HG02642 (cell line): ENCODE measurements at regions not wholly inside any gene's neighbourhood (a gene's known extent, or its start where the extent isn't known, plus 50 kb on each side); places are given as distances from the start of the nearest gene placed in this dataset.

ENCODE experiments used
- ATAC-seq: cut with Tn5 transposase; IDR thresholded peaks from one replicate; pipeline ENCODE4 v1.9.1; 2021; ENCODE audit warnings: mild to moderate bottlenecking; ENCODE audit not compliant: unreplicated experiment, poor library complexity

DNA sequence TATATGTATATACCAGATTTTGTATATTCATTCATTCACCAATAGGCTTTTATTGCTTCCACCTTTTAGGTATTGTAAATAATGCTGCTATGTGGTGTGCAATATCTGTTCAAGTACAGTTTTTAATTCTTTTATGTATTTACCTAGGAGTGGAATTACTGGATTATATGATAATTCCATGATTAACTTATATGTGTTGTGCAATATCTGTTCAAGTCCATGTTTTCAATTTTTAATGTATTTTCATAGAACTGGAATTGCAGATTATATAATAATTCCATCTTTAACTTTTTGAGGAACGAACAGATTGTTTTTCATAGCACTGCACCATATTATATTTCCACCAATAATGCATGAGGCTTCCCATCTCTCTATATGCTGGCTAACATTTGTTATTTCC, 50.6 kb upstream of the L3MBTL4 start:
- no peak for ATAC-seq

DNA sequence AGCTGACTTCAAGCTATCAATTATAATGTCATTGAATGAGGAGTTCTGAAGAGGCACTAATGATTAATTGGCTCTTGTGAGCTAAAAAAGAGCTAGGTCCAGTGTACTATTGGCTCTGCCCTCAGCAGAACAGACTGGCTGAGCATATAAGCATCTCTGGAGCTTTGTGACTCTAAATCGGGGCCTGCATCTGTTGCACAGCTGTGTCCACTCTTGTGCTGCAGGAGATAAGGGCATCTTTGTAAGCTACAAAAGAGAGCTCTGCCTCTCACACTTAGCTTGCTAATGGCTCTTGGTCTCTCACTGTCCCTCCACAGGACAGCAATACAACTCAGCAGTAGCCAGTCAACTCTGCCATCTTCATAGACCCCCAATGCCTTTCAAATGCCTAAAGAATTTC, 61.5 kb upstream of the L3MBTL4 start:
- no peak for ATAC-seq

DNA sequence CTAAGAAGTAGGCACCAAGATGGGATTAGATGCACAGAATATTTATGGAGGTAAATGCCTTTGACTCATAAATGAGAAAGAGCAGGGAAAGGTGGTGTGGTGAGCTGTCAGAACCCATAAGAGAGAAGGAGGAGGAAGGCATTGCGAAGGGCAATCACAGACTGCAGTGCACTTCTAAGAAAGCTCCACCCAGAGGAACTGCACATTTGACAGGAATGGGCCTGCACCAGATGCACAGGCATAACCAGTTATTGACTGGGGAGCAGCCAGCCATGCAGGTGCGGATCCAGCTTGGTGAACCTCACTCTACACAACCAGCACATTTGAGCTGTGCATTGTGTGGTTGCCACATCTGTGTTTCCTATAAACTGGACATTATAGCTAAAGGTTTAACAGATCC, 62.2 kb upstream of the L3MBTL4 start:
- ATAC-seq, result no peak

DNA sequence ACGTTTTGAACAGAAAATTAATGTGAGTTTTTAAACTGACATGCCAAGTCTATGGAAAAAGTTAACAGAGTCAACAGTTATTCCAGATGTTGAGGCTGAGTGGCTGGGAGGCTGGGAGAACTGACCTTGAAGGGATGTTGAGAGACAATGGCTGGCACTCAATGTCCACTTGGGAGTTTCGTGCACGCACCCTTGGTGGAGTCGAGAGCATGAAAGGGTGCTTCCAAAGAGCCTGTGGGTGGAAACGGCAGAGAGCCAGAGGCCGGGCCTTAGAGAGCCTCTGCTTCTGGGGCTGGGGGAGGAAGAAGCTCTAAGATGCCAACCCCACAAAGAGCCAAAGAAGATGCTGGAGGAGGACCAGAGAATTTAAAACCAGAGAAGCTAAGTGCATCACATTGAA, 63.4 kb upstream of the L3MBTL4 start:
- no peak for ATAC-seq

DNA sequence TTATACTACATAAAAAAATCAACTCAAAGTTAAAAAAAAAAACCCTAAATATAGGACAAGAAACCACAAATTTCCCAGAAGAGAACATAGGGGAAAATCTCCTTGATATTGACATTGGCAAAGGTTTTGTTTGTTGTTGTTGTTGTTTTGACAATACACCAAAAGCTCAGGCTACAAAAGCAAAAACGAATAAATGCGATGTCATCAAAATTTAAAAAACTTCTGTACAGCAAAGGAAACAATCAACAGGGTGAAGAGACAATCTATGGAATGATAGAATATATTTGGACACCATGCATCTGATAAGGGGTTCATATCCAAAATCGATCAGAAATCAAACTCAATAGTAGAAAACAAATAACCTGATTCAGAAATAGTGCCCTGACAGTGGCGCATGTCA, 65.0 kb upstream of the L3MBTL4 start:
- no peak for ATAC-seq

DNA sequence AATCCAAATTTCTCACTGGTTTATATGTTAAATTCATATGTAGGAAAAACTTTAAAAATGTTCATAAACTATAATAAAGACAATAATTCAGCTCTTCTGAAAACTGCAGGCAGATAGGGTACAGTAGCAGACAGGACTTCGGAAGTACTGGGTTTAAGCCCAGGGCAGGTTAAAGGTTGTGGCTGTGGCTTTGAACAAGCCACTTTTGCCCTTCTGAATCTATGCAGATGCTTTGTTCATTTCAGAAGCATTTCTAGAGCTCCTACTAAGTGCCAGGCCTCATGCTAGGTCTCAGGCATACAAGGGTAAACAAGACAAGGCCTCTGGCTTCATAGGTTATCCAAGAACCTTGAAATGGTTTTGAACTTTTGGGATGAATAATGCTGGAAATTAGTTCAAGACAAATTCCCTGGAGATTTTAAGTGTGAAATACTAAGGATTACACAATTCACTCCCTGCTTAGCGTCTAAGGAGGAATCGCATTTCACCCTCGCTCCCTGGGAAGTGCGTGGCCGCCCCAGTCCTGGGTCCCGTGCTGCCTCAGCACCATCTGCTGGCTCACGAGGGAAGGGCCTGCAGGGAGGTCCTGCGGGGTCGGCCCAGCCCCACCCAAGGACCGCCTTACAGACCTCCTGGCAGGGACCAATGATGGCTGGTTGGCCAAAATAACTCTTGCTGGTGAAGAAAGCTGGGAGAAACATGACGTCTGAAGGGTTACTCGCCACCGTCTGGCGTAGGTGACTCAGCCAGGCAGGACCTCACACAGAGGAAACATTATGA, 67.7 kb upstream of the L3MBTL4 start:
- ATAC-seq, result peak; percentile 81

DNA sequence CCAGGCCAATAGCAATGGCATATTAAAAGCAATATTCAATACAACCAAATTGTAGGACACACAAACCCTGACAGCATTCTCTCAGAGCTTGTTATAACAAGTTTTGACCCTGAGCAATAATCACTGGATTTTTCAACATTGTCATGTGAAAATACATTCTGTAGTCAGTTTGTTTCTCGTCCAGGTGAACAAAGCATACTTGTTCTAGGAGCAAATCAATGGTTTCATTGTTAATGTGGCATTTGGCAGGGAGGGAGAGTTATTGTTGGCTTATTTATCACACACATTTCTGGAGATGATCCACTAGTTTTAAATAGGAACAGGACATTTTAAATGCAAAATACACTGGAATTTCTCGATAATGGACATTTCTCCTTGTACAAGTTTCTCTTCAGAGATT, 69.9 kb upstream of the L3MBTL4 start:
- no peak for ATAC-seq

DNA sequence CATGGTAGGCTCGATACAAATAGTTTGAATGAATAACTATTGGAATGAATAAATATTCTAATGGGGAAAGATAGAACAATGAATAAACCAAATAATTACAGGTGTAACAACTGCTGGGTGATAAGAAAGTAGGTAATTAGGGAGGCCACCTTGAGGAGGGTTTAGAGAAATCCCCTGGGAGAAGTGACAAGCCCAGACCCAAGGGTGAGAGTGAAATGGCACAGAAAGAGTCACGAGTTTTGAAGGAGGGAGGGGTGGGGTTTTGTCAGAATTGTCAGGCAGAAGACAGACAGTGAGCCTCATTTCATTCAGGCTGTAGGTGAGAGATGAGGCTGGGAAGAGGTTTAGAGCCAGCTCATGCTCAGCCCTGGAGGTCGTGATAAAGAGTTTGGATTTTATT, 71.6 kb upstream of the L3MBTL4 start:
- ATAC-seq, result no peak

DNA sequence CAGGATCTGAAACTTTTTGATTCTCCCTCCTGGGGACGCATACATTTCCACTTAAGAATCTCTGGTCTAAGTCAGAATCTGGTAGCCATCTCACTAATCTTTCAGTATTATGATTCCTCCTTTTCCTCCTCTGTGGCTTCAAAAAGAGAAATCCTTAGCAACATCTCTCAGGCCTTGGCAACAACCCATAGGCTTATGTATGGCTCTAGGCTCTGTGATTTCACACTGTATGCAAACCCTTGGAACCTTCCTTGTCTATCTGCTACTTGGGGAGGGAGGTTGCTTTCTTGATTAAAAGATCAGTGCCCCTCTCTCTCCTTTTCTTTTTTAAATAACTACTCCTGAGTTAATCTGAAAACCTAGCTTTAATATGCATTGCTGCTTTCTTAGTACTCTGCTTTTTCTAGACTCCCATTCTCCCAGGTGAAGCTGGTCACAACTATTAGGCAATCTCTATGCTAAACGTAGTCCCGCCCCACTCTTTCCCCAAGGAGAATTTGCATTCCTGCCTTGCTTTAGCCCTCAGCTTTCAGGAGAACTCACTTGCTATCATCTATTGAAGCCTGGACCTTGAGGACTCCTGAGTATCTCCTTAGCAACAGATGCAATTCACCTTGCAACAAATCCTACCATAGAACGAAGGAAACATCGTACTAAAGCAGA, 72.2 kb upstream of the L3MBTL4 start:
- no peak for ATAC-seq

DNA sequence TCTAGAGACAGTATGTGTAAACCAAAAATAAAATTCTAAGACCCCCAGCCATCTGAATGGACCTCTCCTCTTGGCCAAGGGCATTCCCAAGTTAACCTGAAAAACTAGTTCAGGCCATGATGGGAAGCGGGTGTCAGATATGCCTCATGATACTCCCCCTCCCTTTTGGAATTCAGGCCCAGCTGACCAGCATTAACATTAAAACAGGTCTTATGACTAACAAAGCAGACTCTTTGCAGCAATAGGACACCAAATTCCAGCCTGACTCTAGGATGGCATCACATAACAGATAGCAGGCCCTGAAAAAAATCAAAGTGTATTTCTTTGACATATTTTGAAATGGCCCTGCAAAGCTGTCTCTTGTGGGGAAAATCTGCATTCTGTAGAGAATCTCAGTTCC, 73.3 kb upstream of the L3MBTL4 start:
- ATAC-seq, result no peak

DNA sequence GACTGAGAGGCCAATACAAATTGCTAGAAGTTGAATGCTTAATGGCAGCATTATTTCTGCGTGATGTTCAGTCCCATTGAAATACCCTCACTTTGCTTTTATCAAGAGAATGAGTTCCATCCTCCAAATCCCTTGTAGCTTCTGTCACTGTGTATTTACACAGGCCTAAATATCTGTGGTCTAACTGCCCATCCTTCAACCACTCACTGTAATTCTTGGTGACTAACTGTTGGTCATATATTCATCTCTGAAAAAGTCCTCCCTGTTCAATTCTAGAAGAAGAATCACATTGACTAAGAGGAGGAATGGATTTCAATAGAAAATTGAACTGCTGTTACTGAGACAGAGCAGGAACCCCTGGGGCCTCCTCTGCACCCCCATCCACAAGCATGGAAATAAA, 74.2 kb upstream of the L3MBTL4 start:
- ATAC-seq, result no peak

DNA sequence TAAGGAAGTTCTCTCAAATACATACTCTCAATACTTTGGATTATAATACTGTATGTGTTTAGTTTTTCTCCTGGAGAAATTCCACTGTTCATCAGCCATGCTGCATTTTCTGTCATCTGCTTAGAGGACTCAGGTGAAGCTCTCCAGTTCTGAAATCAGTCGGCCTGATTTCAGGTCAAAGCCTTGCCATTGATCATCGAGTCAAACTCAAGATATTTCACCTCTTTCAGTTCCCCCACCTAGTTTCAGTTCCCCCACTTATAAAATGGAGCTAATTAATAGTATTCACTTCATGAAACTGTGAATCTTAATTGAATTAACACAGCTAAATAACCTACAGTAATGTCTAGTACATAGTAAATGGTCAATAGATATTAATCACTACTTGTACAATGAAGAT, 75.3 kb upstream of the L3MBTL4 start:
- ATAC-seq, result no peak

DNA sequence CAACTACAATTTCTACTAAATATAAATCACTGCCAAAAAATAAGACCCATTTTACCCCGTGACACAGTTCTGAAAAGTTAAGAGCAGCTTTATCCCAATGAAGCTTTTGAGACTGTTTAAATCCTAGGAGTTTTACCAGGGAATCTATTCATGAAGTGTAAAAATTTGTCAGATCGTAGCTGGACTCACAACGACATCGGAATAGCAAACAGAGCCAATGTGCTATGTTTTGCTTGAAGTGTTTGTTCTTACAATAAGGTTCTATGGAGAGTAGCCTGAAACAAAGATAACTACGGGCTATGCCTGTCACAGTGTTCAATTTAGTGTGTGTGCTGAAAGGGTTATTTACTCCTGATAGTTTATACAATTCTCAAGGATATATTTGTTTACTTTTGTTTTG, 78.5 kb upstream of the L3MBTL4 start:
- no peak for ATAC-seq

DNA sequence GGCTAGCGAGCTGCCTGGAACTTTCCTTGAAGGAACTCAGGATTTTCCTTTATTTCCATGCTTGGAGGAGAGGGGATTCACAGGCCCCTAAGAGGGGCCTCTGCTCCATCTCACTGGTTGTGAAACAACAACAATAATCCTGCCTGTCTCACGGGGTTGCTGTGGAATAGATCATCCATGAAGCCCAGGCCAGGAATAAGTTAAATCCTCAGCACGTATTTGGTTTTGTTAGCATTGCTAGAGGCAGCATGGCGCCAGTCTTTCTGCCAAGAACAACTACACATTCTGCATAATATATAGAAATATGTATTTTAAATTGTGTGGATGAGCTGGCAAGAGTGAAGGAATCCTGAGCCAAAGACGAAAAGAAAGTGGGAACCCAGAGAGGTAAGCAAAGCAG, 80.8 kb upstream of the L3MBTL4 start:
- no peak for ATAC-seq

DNA sequence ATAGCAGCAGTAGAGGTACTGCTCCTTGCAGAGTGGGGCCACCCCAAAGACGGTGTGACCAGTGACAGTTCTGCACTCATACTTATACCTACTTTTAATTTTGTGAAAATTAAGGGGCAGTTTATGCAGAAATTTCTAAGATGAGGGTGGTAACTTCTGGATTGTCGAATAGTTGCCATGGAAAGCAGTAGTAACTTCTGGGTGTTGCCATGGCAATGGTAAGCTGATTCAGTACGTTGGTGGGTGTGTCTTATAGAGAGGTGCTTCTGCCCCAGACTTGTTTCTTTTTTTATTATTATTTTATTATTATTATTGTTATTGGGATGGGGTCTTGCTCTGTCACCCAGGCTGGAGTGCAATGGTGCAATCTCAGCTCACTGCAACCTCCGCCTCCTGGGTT, 82.8 kb upstream of the L3MBTL4 start:
- no peak for ATAC-seq

DNA sequence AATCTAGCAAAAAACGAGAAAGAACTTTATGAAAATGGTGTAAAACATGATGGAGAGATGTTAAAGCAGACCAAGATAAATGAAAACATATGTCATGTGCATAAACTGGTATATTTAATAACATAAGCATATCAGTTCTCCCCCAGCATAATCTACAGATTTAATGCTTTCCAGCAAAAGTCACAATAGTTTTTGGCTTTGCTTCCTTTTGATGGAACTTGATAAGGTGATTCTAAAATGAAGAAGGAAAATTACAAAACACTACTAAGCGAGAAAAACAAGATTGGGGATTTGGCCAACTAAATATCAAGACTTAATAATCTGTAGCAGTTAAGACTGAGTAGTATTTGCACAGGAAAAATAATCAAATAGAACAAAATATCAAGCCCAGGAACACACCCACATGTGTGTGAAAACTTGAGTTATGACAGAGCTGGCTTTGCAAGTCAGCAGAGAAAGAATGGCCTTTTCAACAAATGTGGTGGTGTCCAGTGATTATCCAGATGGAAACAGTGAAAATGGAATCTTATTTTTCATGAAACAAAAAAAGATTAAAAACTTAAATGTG, 83.7 kb upstream of the L3MBTL4 start:
- ATAC-seq, result no peak

DNA sequence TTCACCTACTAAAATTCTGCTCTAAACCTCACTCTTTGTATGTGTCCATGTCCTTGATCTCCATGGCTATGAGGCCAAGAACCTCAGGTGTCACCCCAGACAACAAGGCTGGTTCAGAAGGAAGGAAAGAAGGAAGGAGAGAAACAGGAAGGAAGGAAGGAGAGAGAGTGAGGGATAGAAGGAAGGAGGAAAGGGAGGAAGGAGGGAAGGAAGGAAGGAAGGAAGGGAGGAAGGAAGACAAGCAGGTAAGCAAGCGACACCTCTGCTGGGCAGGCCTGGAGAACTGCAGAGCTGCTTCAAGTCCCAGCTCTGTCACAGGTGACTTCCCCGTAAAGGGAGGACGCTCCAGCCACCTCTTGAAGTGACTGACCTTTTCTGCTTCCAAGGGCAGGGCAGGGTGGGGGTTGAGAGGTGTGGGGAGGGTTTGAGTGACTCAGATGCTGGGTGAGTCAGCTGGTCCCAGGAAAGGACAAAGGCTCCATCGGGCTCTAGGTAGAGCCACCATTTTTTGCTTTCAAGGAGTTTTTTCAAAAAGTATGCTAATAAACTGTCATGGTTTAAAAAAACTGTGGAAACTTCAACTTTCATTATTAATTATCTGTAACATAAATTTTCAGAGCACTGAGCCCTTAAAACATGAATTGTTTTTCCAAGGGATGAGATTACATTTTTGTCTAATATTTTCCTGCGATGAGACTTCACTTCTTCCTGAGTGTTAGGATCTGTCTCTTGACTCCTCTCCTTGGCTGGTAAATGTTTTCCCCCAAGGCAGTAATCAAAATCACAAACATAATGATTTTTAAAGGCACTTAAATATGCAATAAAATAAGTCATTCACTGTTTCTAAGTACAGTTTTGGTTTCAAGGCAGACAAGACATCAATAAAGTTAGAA, 90.1 kb upstream of the L3MBTL4 start:
- no peak for ATAC-seq

DNA sequence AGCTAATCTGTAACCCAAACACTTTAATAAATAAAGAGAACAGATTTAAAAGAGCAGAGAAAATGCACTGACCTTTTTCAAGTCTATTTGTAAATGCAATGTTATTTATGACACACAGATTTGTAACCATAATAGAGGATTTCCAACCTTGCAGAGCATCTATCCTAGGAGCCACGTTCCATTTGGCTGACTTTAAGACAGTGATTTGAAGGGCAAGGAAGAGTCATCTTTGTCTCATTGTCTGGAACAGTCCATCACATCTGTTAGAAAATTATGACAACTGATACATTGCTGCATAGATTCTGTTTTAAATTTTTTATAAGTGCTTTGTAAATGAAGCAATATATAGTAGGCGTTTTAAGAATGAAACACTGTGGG, 90.8 kb upstream of the L3MBTL4 start:
- no peak for ATAC-seq

DNA sequence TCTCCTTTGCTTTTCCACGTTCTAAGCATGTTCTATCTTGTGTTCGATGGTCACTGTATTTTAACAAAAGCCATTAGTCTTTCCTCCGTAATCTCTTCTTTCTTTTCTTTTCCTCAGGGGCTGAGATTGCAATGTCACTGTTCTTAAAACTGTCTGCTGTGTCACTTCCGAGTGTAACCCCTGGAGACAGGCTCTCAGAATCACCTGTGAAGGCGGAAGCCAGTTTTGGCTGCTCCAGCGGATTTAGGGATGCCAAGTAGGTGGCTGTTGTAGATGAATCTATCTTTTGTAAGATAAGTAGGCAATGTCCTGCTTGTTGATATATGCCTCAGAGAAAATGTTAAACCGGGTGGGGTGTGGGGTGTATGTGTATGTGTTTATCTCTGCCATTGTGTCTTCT, 94.7 kb upstream of the L3MBTL4 start:
- no peak for ATAC-seq

DNA sequence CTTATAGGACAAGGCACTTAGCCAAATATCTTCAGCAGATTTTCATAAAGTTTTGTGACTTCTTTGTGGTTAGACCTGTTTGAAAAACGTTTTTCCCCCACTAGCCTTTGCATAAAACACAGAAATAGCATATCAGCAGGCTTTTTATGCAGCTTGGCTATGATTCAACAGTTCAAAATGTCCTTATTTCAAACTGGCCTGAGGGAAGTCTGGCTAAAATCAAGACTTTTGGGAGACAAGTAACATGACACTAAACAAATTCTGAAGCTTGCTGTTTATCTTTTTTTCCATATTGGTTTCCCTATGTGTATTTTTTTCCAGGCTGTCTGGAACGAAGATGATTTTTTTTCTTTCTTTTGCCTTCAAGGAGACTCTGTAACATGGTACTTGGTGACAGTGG, 95.1 kb upstream of the L3MBTL4 start:
- no peak for ATAC-seq

DNA sequence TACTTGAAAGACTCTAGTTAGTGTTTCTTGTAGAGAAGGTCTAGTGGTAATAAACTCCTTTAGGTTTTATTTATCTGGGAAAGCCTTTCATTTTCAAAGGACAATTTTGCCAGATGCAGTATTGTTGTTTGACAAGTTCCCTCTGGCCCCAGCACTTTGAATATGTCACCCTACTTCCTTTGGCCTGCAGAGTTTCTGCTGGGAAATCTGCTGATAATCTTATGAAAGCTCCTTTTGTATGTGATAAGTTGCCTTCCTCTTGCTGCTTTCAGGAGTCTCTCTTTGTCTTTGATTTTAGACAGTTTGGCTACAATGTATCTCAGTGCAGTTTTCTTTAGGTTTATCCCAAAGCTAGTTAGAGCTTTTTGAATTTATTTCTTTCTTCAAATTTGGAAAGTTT, 106.2 kb upstream of the L3MBTL4 start:
- ATAC-seq, result no peak
